Nephron (organoid): ENCODE measurements at regions not wholly inside any gene's neighbourhood (a gene's known extent, or its start where the extent isn't known, plus 50 kb on each side); places are given as distances from the start of the nearest gene placed in this dataset.

Experiments used
- H3K27ac Mint-ChIP-seq, 3 experiments: 2 replicates each; pipeline ENCODE4 v1.8.0; 2020; ENCODE audit warnings: mixed read lengths in 3 of 3, mild to moderate bottlenecking in 2 of 3, moderate library complexity in 1 of 3
- H3K27me3 Mint-ChIP-seq: 2 replicates; pipeline ENCODE4 v1.8.0; 2021; ENCODE audit warnings: low read depth, mild to moderate bottlenecking, moderate library complexity, mixed read lengths
- H3K36me3 Mint-ChIP-seq: 2 replicates; pipeline ENCODE4 v1.8.0; 2020; ENCODE audit warnings: low read depth, mixed read lengths
- H3K4me1 Mint-ChIP-seq: 2 replicates; pipeline ENCODE4 v1.8.0; 2020; ENCODE audit warnings: mixed read lengths
- H3K4me3 Mint-ChIP-seq, 3 experiments: 2 replicates each; pipeline ENCODE4 v1.8.0; 2020; ENCODE audit warnings: mild to moderate bottlenecking in 3 of 3, mixed read lengths in 3 of 3, moderate library complexity in 2 of 3
- H3K9me3 Mint-ChIP-seq: 2 replicates; pipeline ENCODE4 v1.8.0; 2020; ENCODE audit warnings: mixed read lengths
- TF ChIP-seq, protein P1 (sequence below), 3 experiments: fragments of 200-600 bp; sonication (generic); IDR thresholded peaks; one replicate each; pipeline ENCODE4 v1.5.0; 2021; ENCODE audit warnings: antibody characterized with exemption in 3 of 3; ENCODE audit not compliant: unreplicated experiment in 3 of 3

DNA sequence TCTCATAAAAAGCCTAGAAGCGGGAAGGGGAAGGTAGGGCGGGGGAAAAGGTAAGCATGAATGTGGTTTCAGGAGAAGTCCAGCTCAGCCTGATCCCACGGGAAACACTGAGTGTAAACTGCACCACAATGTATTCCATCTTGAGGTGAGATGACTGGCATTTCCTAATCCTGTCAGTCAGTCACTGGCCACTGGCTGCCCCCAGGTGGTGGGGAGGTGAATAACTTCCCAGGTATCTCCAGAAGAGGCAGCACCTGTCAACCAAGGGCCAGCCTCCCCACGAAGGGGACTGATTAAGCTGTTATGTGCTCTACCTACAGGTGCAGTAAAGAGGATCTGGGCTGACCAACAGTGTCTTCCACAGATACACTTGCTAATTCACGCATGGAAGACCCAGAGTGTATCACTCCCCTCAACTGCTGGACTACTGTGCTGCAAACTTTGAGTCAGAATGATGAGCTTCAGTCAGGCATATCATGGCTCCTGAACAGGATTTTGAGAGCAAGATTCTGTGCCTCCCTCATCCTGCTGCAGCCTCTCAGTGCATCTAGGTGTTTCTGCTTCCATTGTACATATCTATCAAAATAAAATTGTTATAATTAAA, 108.5 kb upstream of the CCL2 start:
- no peaks in the 10 kb centered on the region for H3K4me1 Mint-ChIP-seq
- no peak overlapping the region for H3K27ac Mint-ChIP-seq
- TF ChIP-seq, protein P1, sequence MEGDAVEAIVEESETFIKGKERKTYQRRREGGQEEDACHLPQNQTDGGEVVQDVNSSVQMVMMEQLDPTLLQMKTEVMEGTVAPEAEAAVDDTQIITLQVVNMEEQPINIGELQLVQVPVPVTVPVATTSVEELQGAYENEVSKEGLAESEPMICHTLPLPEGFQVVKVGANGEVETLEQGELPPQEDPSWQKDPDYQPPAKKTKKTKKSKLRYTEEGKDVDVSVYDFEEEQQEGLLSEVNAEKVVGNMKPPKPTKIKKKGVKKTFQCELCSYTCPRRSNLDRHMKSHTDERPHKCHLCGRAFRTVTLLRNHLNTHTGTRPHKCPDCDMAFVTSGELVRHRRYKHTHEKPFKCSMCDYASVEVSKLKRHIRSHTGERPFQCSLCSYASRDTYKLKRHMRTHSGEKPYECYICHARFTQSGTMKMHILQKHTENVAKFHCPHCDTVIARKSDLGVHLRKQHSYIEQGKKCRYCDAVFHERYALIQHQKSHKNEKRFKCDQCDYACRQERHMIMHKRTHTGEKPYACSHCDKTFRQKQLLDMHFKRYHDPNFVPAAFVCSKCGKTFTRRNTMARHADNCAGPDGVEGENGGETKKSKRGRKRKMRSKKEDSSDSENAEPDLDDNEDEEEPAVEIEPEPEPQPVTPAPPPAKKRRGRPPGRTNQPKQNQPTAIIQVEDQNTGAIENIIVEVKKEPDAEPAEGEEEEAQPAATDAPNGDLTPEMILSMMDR (IDR thresholded peaks at IDR 0.05; ENCODE audit: unreplicated experiment in 3 of 3) = peak; percentile 40 to 57 (median 50)
- no peaks in the 10 kb centered on the region for H3K9me3 Mint-ChIP-seq
- H3K4me3 Mint-ChIP-seq = no peak overlapping the region
- peaks cover 30% of the 10 kb centered on the region for H3K27me3 Mint-ChIP-seq
- H3K36me3 Mint-ChIP-seq = no peaks in the 10 kb centered on the region

DNA sequence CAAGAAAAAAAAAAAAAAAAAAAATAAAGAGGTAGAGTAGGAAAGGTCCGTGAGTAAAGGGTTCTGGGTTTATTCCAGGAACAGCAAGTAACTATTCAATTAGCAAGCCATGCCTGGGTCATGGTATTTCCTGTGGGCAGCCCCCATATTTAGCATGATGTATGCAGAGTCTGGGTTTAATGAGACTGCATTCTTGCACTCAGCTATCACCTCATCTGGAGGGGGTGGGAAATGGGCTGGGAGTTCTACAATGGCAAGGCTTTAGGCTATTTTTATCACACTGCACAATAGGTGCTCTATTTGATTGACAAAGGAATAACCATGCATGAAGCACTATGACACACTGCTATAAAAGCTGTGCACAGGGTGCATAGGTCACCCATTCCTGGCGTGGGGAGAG, 104.0 kb upstream of the CCL2 start:
- Mint-ChIP-seq H3K4me1 (peaks cover 22% of the 10 kb centered on the region), H3K9me3 (no peaks in the 10 kb centered on the region), H3K27ac (no peak overlapping the region), H3K27me3 (peaks cover 56% of the 10 kb centered on the region), H3K36me3 (no peaks in the 10 kb centered on the region), H3K4me3 (no peak overlapping the region)
- TF ChIP-seq, protein P1 (IDR thresholded peaks at IDR 0.05; ENCODE audit: unreplicated experiment in 3 of 3) = no peak

DNA sequence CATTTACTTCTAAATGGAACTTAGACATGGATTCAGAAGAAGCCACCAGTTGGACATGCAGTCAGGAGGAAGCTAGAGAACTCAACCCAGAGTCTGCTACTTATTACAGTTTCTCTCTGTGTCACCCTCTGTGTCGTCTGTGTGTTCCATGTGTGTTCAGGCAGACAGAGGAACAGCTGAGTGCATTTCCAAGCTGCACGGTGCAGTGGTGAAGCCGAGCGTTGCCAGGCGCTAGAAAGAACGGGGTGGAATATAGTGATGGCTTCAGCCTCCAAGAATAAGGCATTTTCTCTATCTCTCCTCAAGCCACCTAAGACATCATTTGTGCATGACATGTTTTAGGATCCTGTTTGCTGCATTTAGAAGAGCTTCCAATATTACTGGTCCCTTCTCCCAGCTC, 101.1 kb upstream of the CCL2 start:
- Mint-ChIP-seq H3K27ac (peak overlapping the region in 1 of 3 experiments; percentile 52), H3K4me3 (no peak overlapping the region), H3K9me3 (peaks cover 4% of the 10 kb centered on the region), H3K36me3 (no peaks in the 10 kb centered on the region), H3K4me1 (peaks cover 29% of the 10 kb centered on the region), H3K27me3 (peaks cover 80% of the 10 kb centered on the region)
- TF ChIP-seq, protein P1 (IDR thresholded peaks at IDR 0.05; ENCODE audit: unreplicated experiment in 3 of 3) = no peak

DNA sequence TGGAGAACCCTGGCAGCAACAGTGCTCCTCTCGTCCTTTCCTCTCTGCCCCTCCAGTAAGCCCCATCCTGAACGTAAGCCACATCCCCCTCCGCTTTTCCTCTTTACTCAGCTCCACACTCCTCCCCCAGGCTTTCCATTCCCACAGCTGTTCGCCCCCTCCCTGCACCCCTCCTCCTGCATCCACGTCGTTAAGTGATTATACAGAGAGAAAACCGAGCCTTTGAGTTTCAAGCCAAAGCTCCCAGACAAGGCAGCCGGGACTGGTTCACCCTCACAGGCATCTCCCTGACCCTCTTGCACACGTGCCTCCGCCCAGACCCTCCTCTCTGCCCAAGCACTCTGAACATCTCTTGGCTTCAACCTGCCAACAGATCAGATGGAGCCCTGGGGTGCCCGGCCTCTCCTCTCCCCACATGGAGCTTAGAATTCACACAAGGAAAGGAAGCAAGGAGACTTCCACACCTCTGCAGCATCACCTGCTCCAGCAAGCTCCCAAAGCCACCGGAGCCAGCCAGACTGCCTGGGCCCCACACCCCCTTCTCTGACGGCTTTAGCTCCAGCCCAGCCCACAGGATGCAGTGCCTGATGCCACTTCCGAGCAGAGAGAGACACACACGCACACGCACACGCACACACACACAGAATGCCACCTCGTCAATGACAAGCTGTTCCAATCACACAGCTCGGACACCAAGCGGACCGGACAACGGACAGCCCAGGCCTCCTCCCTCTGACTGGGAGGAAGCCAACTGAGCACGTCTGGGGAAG, 99.9 kb upstream of the CCL2 start:
- TF ChIP-seq, protein P1 (IDR thresholded peaks at IDR 0.05; ENCODE audit: unreplicated experiment in 3 of 3) = no peak
- H3K4me1 Mint-ChIP-seq = peaks cover 29% of the 10 kb centered on the region
- peaks cover 8% of the 10 kb centered on the region for H3K9me3 Mint-ChIP-seq
- H3K27ac Mint-ChIP-seq = no peak overlapping the region
- H3K4me3 Mint-ChIP-seq = peak overlapping the region; percentile 20 to 35 (median 32)
- H3K27me3 Mint-ChIP-seq = peaks cover 90% of the 10 kb centered on the region
- no peaks in the 10 kb centered on the region for H3K36me3 Mint-ChIP-seq

DNA sequence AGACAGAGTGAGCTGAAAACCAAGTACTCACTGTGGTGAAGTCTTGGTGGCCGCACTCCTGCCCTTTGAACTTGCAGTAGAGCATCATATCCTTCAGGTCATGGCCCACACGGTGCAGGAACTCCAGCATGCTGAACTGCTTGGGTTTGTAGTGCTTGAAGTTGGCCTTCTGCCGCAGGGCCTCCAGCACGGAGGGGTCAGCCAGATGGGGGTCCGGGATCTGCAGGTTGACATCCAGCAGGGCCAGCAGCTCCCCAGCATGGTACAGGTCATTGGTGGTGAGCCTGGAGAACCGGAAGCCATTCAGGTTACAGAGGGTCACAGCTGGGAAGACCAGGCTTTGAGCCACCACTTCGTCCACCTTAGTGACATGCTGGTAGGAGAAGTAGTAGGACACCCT, 99.1 kb upstream of the CCL2 start:
- H3K27ac Mint-ChIP-seq = no peak overlapping the region
- peaks cover 92% of the 10 kb centered on the region for H3K27me3 Mint-ChIP-seq
- peak overlapping the region in 1 of 3 experiments; percentile 77 for H3K4me3 Mint-ChIP-seq
- no peaks in the 10 kb centered on the region for H3K36me3 Mint-ChIP-seq
- TF ChIP-seq, protein P1 (IDR thresholded peaks at IDR 0.05; ENCODE audit: unreplicated experiment in 3 of 3) = no peak
- H3K9me3 Mint-ChIP-seq = peaks cover 8% of the 10 kb centered on the region
- peaks cover 29% of the 10 kb centered on the region for H3K4me1 Mint-ChIP-seq

DNA sequence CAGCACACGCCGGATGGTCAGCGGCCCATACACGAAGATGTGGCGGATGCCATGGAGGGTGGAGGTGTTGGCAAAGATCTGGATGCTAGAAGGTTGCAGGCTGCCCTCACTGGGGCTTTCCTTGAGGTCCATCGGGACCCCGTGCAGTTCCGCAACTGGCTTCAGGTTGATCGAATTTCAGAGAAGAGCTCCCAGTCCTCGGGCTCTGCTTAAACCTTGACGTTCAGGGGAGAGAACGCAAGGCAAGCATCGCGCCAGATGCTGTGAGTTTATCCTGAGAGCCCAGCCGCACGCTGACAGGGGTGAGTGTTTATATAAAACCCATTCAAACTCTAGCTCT, 98.7 kb upstream of the CCL2 start:
- peak overlapping the region; percentile 63 to 77 (median 75) for H3K4me3 Mint-ChIP-seq
- no peaks in the 10 kb centered on the region for H3K36me3 Mint-ChIP-seq
- peaks cover 29% of the 10 kb centered on the region for H3K4me1 Mint-ChIP-seq
- peaks cover 8% of the 10 kb centered on the region for H3K9me3 Mint-ChIP-seq
- peaks cover 89% of the 10 kb centered on the region for H3K27me3 Mint-ChIP-seq
- H3K27ac Mint-ChIP-seq = no peak overlapping the region
- TF ChIP-seq, protein P1 (IDR thresholded peaks at IDR 0.05; ENCODE audit: unreplicated experiment in 3 of 3) = no peak
